C4-2B (cell line): ENCODE measurements at regions not wholly inside any gene's neighbourhood (a gene's known extent, or its start where the extent isn't known, plus 50 kb on each side); places are given as distances from the start of the nearest gene placed in this dataset.

Experiments used
- CTCF ChIP-seq: fragments of 450-650 bp; conservative IDR thresholded peaks from 2 replicates; pipeline ENCODE4 v1.5.1; 2017; ENCODE audit warnings: mild to moderate bottlenecking
- ZFX ChIP-seq: fragments of 450-650 bp; IDR thresholded peaks from 2 replicates; pipeline ENCODE4 v1.6.1; 2017

GRCh38 chr20:37615340-37616109 lies 78.3 kb upstream of the CTNNBL1 start:
- peak; percentile 88 for TF ChIP-seq CTCF
- TF ChIP-seq ZFX, result no peak
